A673 (cell line): ENCODE measurements at regions not wholly inside any gene's neighbourhood (a gene's known extent, or its start where the extent isn't known, plus 50 kb on each side); places are given as distances from the start of the nearest gene placed in this dataset.

ENCODE experiments used
- EZH2 ChIP-seq: fragments of 200-600 bp; sonication (generic); IDR thresholded peaks from 2 replicates; pipeline ENCODE4 v1.6.1; 2017; ENCODE audit warnings: borderline replicate concordance, low read depth, mild to moderate bottlenecking, mixed read lengths, antibody characterized with exemption, low read length; ENCODE audit not compliant: poor library complexity, severe bottlenecking
- TF ChIP-seq, protein P1 (sequence below): fragments of 300-800, 200-600 bp; sonication (generic); conservative IDR thresholded peaks from 2 replicates; pipeline ENCODE4 v1.5.1; 2017; ENCODE audit warnings: low read depth, mild to moderate bottlenecking, antibody characterized with exemption, low read length, moderate library complexity, mixed read lengths

- TF ChIP-seq, protein P1, sequence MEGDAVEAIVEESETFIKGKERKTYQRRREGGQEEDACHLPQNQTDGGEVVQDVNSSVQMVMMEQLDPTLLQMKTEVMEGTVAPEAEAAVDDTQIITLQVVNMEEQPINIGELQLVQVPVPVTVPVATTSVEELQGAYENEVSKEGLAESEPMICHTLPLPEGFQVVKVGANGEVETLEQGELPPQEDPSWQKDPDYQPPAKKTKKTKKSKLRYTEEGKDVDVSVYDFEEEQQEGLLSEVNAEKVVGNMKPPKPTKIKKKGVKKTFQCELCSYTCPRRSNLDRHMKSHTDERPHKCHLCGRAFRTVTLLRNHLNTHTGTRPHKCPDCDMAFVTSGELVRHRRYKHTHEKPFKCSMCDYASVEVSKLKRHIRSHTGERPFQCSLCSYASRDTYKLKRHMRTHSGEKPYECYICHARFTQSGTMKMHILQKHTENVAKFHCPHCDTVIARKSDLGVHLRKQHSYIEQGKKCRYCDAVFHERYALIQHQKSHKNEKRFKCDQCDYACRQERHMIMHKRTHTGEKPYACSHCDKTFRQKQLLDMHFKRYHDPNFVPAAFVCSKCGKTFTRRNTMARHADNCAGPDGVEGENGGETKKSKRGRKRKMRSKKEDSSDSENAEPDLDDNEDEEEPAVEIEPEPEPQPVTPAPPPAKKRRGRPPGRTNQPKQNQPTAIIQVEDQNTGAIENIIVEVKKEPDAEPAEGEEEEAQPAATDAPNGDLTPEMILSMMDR: no peak
- TF ChIP-seq EZH2: no peak
Observed at GRCh38 chr5:96562614-96563013, 99.6 kb upstream of the CAST start.
